SK-N-SH (cell line): ENCODE measurements at regions not wholly inside any gene's neighbourhood (a gene's known extent, or its start where the extent isn't known, plus 50 kb on each side); places are given as distances from the start of the nearest gene placed in this dataset.

Experiments
- CTCF ChIA-PET: fragments of 300-600, 350-600 bp; formaldehyde crosslinking; extraction: SDS; loops from one replicate; lab custom pipeline; 2021; lab: Yijun Ruan, JAX
- POLR2A ChIA-PET: fragments of 350-600 bp; sonication (Branson Sonifier 250); formaldehyde crosslinking; extraction: SDS; loops from one replicate; lab custom pipeline; 2020; ENCODE audit warnings: antibody characterized with exemption, inconsistent platforms; lab: Yijun Ruan, JAX
- DNase-seq: peaks from one replicate; pipeline ENCODE4 v3.0.0; 2012
- H2AFZ ChIP-seq: fragments of 200-600 bp; sonication (generic); 2 replicates; pipeline ENCODE4 v1.8.1; 2016; ENCODE audit warnings: antibody characterized with exemption, mild to moderate bottlenecking, low read depth
- H3F3A ChIP-seq: fragments of 200-600 bp; sonication (generic); replicated peaks from 2 replicates; pipeline ENCODE3; 2016; ENCODE audit warnings: antibody characterized with exemption, mild to moderate bottlenecking; ENCODE audit not compliant: insufficient read depth
- H3K27ac ChIP-seq, 2 experiments: fragments of 200-500 bp in 1 of 2; fragments of 200-600 bp in 1 of 2; sonication (Bioruptor generic) in 1 of 2; sonication (generic), shearing (Covaris generic) in 1 of 2; 2 replicates each; pipeline versions ENCODE4 v1.5.1 to v1.6.1; 2014 to 2016; ENCODE audit warnings: low read depth in 2 of 2, inconsistent platforms in 1 of 2, low read length in 1 of 2, mild to moderate bottlenecking in 1 of 2, mixed read lengths in 1 of 2
- H3K27me3 ChIP-seq: fragments of 200-600 bp; sonication (generic), shearing (Covaris generic); 2 replicates; pipeline ENCODE4 v1.6.1; 2016; ENCODE audit warnings: mixed run types; ENCODE audit not compliant: insufficient read depth
- H3K36me3 ChIP-seq, 2 experiments: fragments of 200-500 bp in 1 of 2; fragments of 200-600 bp in 1 of 2; sonication (Bioruptor generic) in 1 of 2; sonication (generic) in 1 of 2; replicated peaks in 1 of 2; 2 replicates each; pipeline versions ENCODE3 to v1.5.1; 2014 to 2016; ENCODE audit warnings: low read length in 1 of 2, mild to moderate bottlenecking in 1 of 2; ENCODE audit not compliant: insufficient read depth in 2 of 2, control insufficient read depth in 1 of 2
- H3K4me1 ChIP-seq, 2 experiments: fragments of 200-500 bp in 1 of 2; fragments of 200-600 bp in 1 of 2; sonication (Bioruptor generic) in 1 of 2; sonication (generic), shearing (Covaris generic) in 1 of 2; 2 replicates each; pipeline versions ENCODE4 v1.5.1 to v1.6.1; 2014 to 2016; ENCODE audit warnings: low read depth in 1 of 2, low read length in 1 of 2, mixed run types in 1 of 2; ENCODE audit not compliant: insufficient read depth in 2 of 2, control insufficient read depth in 1 of 2
- H3K4me2 ChIP-seq: fragments of 200-600 bp; sonication (generic), shearing (Covaris generic); 2 replicates; pipeline ENCODE4 v1.6.1; 2017; ENCODE audit warnings: mixed run types
- H3K4me3 ChIP-seq, 2 experiments: fragments of 200-500 bp in 1 of 2; fragments of 200-600 bp in 1 of 2; sonication (Bioruptor generic) in 1 of 2; sonication (generic), shearing (Covaris generic) in 1 of 2; 2 replicates each; pipeline versions ENCODE4 v1.5.1 to v1.8.1; 2014 to 2016; ENCODE audit warnings: low read depth in 2 of 2, inconsistent platforms in 1 of 2, low read length in 1 of 2, mild to moderate bottlenecking in 1 of 2, mixed read lengths in 1 of 2, moderate library complexity in 1 of 2
- H3K79me2 ChIP-seq: fragments of 200-600 bp; sonication (generic); 2 replicates; pipeline ENCODE4 v1.8.1; 2017; ENCODE audit warnings: mild to moderate bottlenecking; ENCODE audit not compliant: insufficient read depth
- H3K9ac ChIP-seq: fragments of 200-600 bp; sonication (generic); 2 replicates; pipeline ENCODE4 v1.6.1; 2017; ENCODE audit warnings: mixed run types
- H3K9me2 ChIP-seq: fragments of 200-600 bp; sonication (generic); 2 replicates; pipeline ENCODE4 v1.6.1; 2017; ENCODE audit warnings: mixed run types
- H3K9me3 ChIP-seq: fragments of 200-600 bp; sonication (generic); 2 replicates; pipeline ENCODE4 v1.6.1; 2017; ENCODE audit warnings: mixed run types, mild to moderate bottlenecking, moderate library complexity
- H4K20me1 ChIP-seq: fragments of 200-600 bp; sonication (generic); 2 replicates; pipeline ENCODE4 v1.6.1; 2017; ENCODE audit warnings: mild to moderate bottlenecking, mixed run types; ENCODE audit not compliant: insufficient read depth
- CTCF ChIP-seq: fragments of 200-600 bp; sonication (generic); IDR thresholded peaks from 2 replicates; pipeline ENCODE4 v1.6.1; 2017; ENCODE audit warnings: antibody characterized with exemption, mild to moderate bottlenecking, moderate library complexity
- EP300 ChIP-seq, 2 experiments: IDR thresholded peaks; 2 replicates each; pipeline versions ENCODE4 v1.4.0 to v1.6.1; 2012; ENCODE audit warnings: borderline replicate concordance in 1 of 2, low read depth in 1 of 2, low read length in 1 of 2
- EZH2phosphoT487 ChIP-seq: fragments of 200-600 bp; sonication (generic); IDR thresholded peaks from 2 replicates; pipeline ENCODE4 v1.6.1; 2017; ENCODE audit warnings: low read depth, mixed run types, mild to moderate bottlenecking, antibody characterized with exemption, moderate library complexity, borderline replicate concordance
- FOSL2 ChIP-seq: IDR thresholded peaks from 2 replicates; pipeline ENCODE4 v1.4.0; 2012; ENCODE audit warnings: low read depth, mild to moderate bottlenecking, moderate library complexity, borderline replicate concordance
- FOXJ3 ChIP-seq: sonication (generic); formaldehyde crosslinking; IDR thresholded peaks from 2 replicates; pipeline ENCODE4 v1.5.1; 2020; ENCODE audit warnings: mild to moderate bottlenecking, missing genetic modification reagents
- FOXM1 ChIP-seq: IDR thresholded peaks from 2 replicates; pipeline ENCODE4 v1.4.0; 2012; ENCODE audit warnings: low read depth, mild to moderate bottlenecking
- GATA2 ChIP-seq: sonication (generic); formaldehyde crosslinking; IDR thresholded peaks from 2 replicates; pipeline ENCODE4 v1.5.0; 2020; ENCODE audit warnings: mild to moderate bottlenecking, missing genetic modification reagents
- IRF3 ChIP-seq: fragments of 150-350 bp; IDR thresholded peaks from 2 replicates; pipeline ENCODE4 v1.6.1; 2016; ENCODE audit warnings: mild to moderate bottlenecking, low read depth, low read length
- JUND ChIP-seq: IDR thresholded peaks from 2 replicates; pipeline ENCODE4 v1.4.0; 2012
- MEF2A ChIP-seq: IDR thresholded peaks from 2 replicates; pipeline ENCODE4 v1.4.0; 2012; ENCODE audit warnings: low read depth, borderline replicate concordance
- PBX3 ChIP-seq: IDR thresholded peaks from 2 replicates; pipeline ENCODE4; 2012
- POLR2AphosphoS5 ChIP-seq: IDR thresholded peaks from 2 replicates; pipeline ENCODE4 v1.6.1; 2012; ENCODE audit warnings: low read depth, low read length
- REST ChIP-seq: IDR thresholded peaks from 2 replicates; pipeline ENCODE4 v1.6.1; 2012; ENCODE audit warnings: mild to moderate bottlenecking, low read depth, low read length, moderate library complexity
- RFX5 ChIP-seq: IDR thresholded peaks from 2 replicates; pipeline ENCODE4 v1.6.1; 2012; ENCODE audit warnings: mild to moderate bottlenecking, improper control_type of control experiment, low read length
- RXRA ChIP-seq: IDR thresholded peaks from 2 replicates; pipeline ENCODE4 v1.4.0; 2012; ENCODE audit warnings: low read depth, mild to moderate bottlenecking, borderline replicate concordance
- SMC3 ChIP-seq: IDR thresholded peaks from 2 replicates; pipeline ENCODE4 v1.6.1; 2012; ENCODE audit warnings: low read depth, low read length, improper control_type of control experiment
- TAF1 ChIP-seq: IDR thresholded peaks from 2 replicates; pipeline ENCODE4 v1.6.1; 2012; ENCODE audit warnings: low read depth, mild to moderate bottlenecking, low read length, moderate library complexity, borderline replicate concordance
- TCF12 ChIP-seq: IDR thresholded peaks from 2 replicates; pipeline ENCODE4 v1.4.0; 2012
- USF2 ChIP-seq: fragments of 150-350 bp; IDR thresholded peaks from 2 replicates; pipeline ENCODE4 v1.6.1; 2017; ENCODE audit warnings: antibody characterized with exemption, low read length, low read depth, borderline replicate concordance
- YY1 ChIP-seq: IDR thresholded peaks from 2 replicates; pipeline ENCODE4 v1.4.0; 2012; ENCODE audit warnings: low read depth, mild to moderate bottlenecking
- WGBS: methylation state at CpG from one replicate; pipeline ENCODE4 v1.1.6; 2017; ENCODE audit warnings: low lambda C conversion rate; 5-methylcytosine and 5-hydroxymethylcytosine counted together

GRCh38 chr7:53521638-53522184, 486.3 kb downstream of the POM121L12 start:
- POLR2A ChIA-PET: no interaction called here
- Histone ChIP-seq H3K4me2 (no peak overlapping the region), H3K27ac (no peak overlapping the region), H3K79me2 (no peaks in the 10 kb centered on the region), H3K27me3 (no peaks in the 10 kb centered on the region), H3K9me3 (no peaks in the 10 kb centered on the region), H3K4me1 (peaks cover 0 to 18% of the 10 kb centered on the region in 2 experiments; a peak in 2 of 4 replicates), H3K4me3 (no peak overlapping the region), H2AFZ (no peak overlapping the region), H3K9ac (no peak overlapping the region), H3K36me3 (no peaks in the 10 kb centered on the region), H4K20me1 (no peaks in the 10 kb centered on the region), H3K9me2 (no peaks in the 10 kb centered on the region; the same call in 1 of the 2 replicates), H3F3A (no peaks in the 10 kb centered on the region)
- CTCF ChIA-PET: no interaction called here
- TF ChIP-seq GATA2 (CRISPR knock-in tag): no peak
- WGBS: 41% methylated on average over 1 of the region's 1 CpG
- no peak for DNase-seq

GRCh38 chr7:53539558-53539957, 504.1 kb downstream of the POM121L12 start:
- no peak for DNase-seq

More at GRCh38 chr7:53539558-53539957, 504.1 kb downstream of the POM121L12 start:
- Histone ChIP-seq H3K4me1 (peaks cover 0 to 21% of the 10 kb centered on the region in 2 experiments; a peak in 2 of 4 replicates), H3K9ac (no peak overlapping the region), H3K9me2 (no peaks in the 10 kb centered on the region), H3K27ac (no peak overlapping the region), H2AFZ (no peak overlapping the region), H3K27me3 (no peaks in the 10 kb centered on the region), H3K79me2 (no peaks in the 10 kb centered on the region), H4K20me1 (no peaks in the 10 kb centered on the region), H3K4me3 (no peak overlapping the region), H3K4me2 (no peak overlapping the region), H3K9me3 (no peaks in the 10 kb centered on the region; the same call in 1 of the 2 replicates), H3F3A (no peaks in the 10 kb centered on the region), H3K36me3 (no peaks in the 10 kb centered on the region)
- 43% methylated on average over 3 of the region's 3 CpGs for WGBS
- TF ChIP-seq JUND: no peak
- no peak for TF ChIP-seq MEF2A
- no peak for TF ChIP-seq RXRA
- no peak for TF ChIP-seq FOXJ3 (CRISPR knock-in tag)
- TF ChIP-seq YY1: no peak
- TF ChIP-seq EZH2phosphoT487: no peak
- no peak for TF ChIP-seq FOSL2
- TF ChIP-seq FOXM1: no peak
- TF ChIP-seq EP300 (IDR thresholded peaks at IDR 0.05; ENCODE audit: borderline replicate concordance in 1 of 2, low read depth in 1 of 2, low read length in 1 of 2): no peak
- TF ChIP-seq PBX3: no peak
- TF ChIP-seq IRF3: no peak
- TF ChIP-seq POLR2AphosphoS5: no peak
- TF ChIP-seq REST: no peak
- TF ChIP-seq RFX5: no peak
- no peak for TF ChIP-seq SMC3
- no peak for TF ChIP-seq CTCF
- no peak for TF ChIP-seq TAF1
- TF ChIP-seq USF2: no peak
- no peak for TF ChIP-seq GATA2 (CRISPR knock-in tag)
- no peak for TF ChIP-seq TCF12
- CTCF ChIA-PET: no interaction called here
- POLR2A ChIA-PET: no interaction called here
